ENCODE measurements at regions not wholly inside any gene's neighbourhood (a gene's known extent, or its start where the extent isn't known, plus 50 kb on each side); places are given as distances from the start of the nearest gene placed in this dataset.
A peak's percentile ranks its signal among the peaks of the same experiment; 100 is the strongest.

DNA sequence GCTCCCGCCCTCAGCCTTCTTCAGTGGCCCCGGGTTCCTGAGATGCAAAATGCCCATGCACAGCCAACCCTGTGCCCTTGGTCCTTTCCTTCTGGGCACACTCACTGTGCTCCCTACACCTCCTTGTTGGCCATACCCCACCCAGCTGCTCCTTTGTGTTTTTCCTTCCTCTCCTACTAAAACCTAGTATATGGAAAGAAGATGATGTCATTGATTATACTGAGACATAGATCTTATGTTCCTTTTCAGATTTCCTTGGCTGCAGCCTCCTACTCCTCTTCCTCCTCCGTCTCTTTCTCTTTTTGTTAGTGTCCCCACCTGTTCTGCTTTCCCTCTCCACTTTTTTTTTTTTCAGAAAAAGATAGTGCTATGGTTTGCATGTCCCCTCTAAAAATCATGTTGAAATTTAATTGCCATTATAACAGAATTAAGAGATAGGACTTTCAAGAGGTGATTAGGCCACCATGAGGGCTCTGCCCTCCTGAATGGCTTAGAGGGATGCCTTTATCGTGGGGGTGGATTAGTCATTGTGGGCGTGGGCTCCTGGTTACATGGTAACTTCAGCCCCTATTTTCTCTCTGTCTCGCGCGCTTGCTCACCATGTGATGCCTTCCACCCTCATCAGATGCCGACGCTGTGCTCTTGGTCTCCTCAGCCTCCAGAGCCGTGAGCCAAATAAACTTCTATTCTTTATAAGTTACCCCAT is 254.9 kb upstream of the GATB start:
- no peak for ATAC-seq (ENCODE audit: low read depth)
- Histone ChIP-seq H3K9ac (ENCODE audit: low read length) (no peak overlapping the region), H3K27me3 (replicated peaks in 1 of 4; ENCODE audit: control extremely low read depth in 1 of 4, control insufficient read depth in 3 of 4, insufficient read depth in 4 of 4, low read length in 3 of 4) (no peaks in the 10 kb centered on the region), H2AFZ (ENCODE audit: insufficient read depth, low read depth, low read length, poor library complexity, severe bottlenecking) (peak overlapping the region; percentile 88), H3K9me3 (ENCODE audit: control extremely low read depth in 1 of 3, control insufficient read depth in 2 of 3, insufficient read depth in 1 of 3, low read length in 2 of 3) (no peaks in the 10 kb centered on the region), H3K79me2 (ENCODE audit: control insufficient read depth, insufficient read depth, low read length) (no peaks in the 10 kb centered on the region), H3K4me3 (ENCODE audit: control extremely low read depth in 1 of 5, extremely low read depth in 1 of 5, insufficient read depth in 1 of 5, low read depth in 2 of 5, low read length in 4 of 5) (no peak overlapping the region), H3K4me2 (replicated peaks; ENCODE audit: low read depth, low read length, poor library complexity, severe bottlenecking) (no peak overlapping the region), H3K36me3 (replicated peaks in 1 of 2; ENCODE audit: control extremely low read depth in 1 of 2, control insufficient read depth in 1 of 2, extremely low read depth in 1 of 2, insufficient read depth in 2 of 2, low read length in 1 of 2) (no peaks in the 10 kb centered on the region), H3K27ac (ENCODE audit: low read length in 2 of 2) (no peak overlapping the region), H4K20me1 (ENCODE audit: control insufficient read depth, insufficient read depth, low read length, poor library complexity, severe bottlenecking) (no peaks in the 10 kb centered on the region), H3K4me1 (ENCODE audit: control insufficient read depth in 2 of 2, insufficient read depth in 2 of 2, low read length in 2 of 2) (peaks cover 18 to 25% of the 10 kb centered on the region in 2 donors)
- WGBS (ENCODE audit: insufficient coverage), result 98% methylated on average over 9 of the region's 11 CpGs
- Mint-ChIP-seq H3K27ac (no peak overlapping the region), H3K4me1 (peaks cover 19% of the 10 kb centered on the region), H3K4me3 (no peak overlapping the region), H3K27me3 (peaks cover 12% of the 10 kb centered on the region), H3K9me3 (ENCODE audit: insufficient read depth) (no peaks in the 10 kb centered on the region)
- intact Hi-C loops (cut with micrococcal nuclease), result no loop called here
- ChIA-PET CTCF (no interaction called here), POLR2A (no interaction called here)
- no peak for DNase-seq
- TF ChIP-seq, protein P1, sequence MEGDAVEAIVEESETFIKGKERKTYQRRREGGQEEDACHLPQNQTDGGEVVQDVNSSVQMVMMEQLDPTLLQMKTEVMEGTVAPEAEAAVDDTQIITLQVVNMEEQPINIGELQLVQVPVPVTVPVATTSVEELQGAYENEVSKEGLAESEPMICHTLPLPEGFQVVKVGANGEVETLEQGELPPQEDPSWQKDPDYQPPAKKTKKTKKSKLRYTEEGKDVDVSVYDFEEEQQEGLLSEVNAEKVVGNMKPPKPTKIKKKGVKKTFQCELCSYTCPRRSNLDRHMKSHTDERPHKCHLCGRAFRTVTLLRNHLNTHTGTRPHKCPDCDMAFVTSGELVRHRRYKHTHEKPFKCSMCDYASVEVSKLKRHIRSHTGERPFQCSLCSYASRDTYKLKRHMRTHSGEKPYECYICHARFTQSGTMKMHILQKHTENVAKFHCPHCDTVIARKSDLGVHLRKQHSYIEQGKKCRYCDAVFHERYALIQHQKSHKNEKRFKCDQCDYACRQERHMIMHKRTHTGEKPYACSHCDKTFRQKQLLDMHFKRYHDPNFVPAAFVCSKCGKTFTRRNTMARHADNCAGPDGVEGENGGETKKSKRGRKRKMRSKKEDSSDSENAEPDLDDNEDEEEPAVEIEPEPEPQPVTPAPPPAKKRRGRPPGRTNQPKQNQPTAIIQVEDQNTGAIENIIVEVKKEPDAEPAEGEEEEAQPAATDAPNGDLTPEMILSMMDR (IDR thresholded peaks at IDR 0.05), result no peak
- TF ChIP-seq EZH2 (IDR thresholded peaks at IDR 0.05; ENCODE audit: borderline replicate concordance, insufficient read depth, low read depth, low read length, poor library complexity, severe bottlenecking), result no peak

DNA sequence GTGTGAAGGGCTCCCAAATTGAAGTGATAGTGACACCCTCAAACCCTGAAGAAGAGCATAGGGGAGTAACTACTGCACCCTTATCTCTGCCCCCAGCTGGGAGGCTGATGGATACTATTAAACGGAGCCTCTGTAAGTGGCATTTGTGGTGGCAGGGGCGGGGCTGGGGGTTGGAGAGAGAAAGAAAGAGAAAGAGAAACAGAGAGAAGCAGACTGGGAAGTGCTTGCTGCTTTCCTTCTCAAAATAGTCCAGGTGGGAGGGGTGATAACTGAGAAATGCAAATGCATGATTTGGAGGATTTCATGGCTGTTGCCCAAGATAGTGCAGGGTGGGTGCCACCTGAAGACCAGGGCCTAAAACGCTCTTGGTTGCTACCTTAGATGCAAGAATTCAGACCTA is 253.5 kb upstream of the GATB start:
- no peaks in the 10 kb centered on the region for H3K79me2 ChIP-seq (ENCODE audit: control insufficient read depth, insufficient read depth, low read length)
- no peaks in the 10 kb centered on the region for H3K27me3 ChIP-seq (replicated peaks in 1 of 4; ENCODE audit: control extremely low read depth in 1 of 4, control insufficient read depth in 3 of 4, insufficient read depth in 4 of 4, low read length in 3 of 4)
- Mint-ChIP-seq H3K27ac (no peak overlapping the region), H3K27me3 (peaks cover 16% of the 10 kb centered on the region), H3K9me3 (ENCODE audit: insufficient read depth) (no peaks in the 10 kb centered on the region), H3K4me3 (peak overlapping the region; percentile 49), H3K4me1 (peaks cover 19% of the 10 kb centered on the region)
- 0% methylated on average over 2 of the region's 3 CpGs for WGBS (ENCODE audit: insufficient coverage)
- H3K36me3 ChIP-seq (replicated peaks in 1 of 2; ENCODE audit: control extremely low read depth in 1 of 2, control insufficient read depth in 1 of 2, extremely low read depth in 1 of 2, insufficient read depth in 2 of 2, low read length in 1 of 2), result no peaks in the 10 kb centered on the region
- peak overlapping the region in 3 of 5 experiments; percentile 2 to 52 (median 12) for H3K4me3 ChIP-seq (ENCODE audit: control extremely low read depth in 1 of 5, extremely low read depth in 1 of 5, insufficient read depth in 1 of 5, low read depth in 2 of 5, low read length in 4 of 5)
- H3K4me1 ChIP-seq (ENCODE audit: control insufficient read depth in 2 of 2, insufficient read depth in 2 of 2, low read length in 2 of 2), result peaks cover 18 to 25% of the 10 kb centered on the region in 2 donors
- DNase-seq, result peak; percentile 35
- intact Hi-C loops (cut with micrococcal nuclease), result no loop called here
- no peaks in the 10 kb centered on the region for H4K20me1 ChIP-seq (ENCODE audit: control insufficient read depth, insufficient read depth, low read length, poor library complexity, severe bottlenecking)
- peak overlapping the region; percentile 88 for H2AFZ ChIP-seq (ENCODE audit: insufficient read depth, low read depth, low read length, poor library complexity, severe bottlenecking)
- no peak for TF ChIP-seq EZH2 (IDR thresholded peaks at IDR 0.05; ENCODE audit: borderline replicate concordance, insufficient read depth, low read depth, low read length, poor library complexity, severe bottlenecking)
- TF ChIP-seq, protein P1 (IDR thresholded peaks at IDR 0.05), result no peak
- no peak for ATAC-seq (ENCODE audit: low read depth)
- CTCF ChIA-PET, result no interaction called here
- peak overlapping the region; percentile 70 for H3K4me2 ChIP-seq (replicated peaks; ENCODE audit: low read depth, low read length, poor library complexity, severe bottlenecking)
- no peaks in the 10 kb centered on the region for H3K9me3 ChIP-seq (ENCODE audit: control extremely low read depth in 1 of 3, control insufficient read depth in 2 of 3, insufficient read depth in 1 of 3, low read length in 2 of 3)
- H3K9ac ChIP-seq (ENCODE audit: low read length), result peak overlapping the region; percentile 52
- POLR2A ChIA-PET, result no interaction called here
- peak overlapping the region in 1 of 2 donors; percentile 40 for H3K27ac ChIP-seq (ENCODE audit: low read length in 2 of 2)

All from B cell (primary cell).